Activated CD4-positive, alpha-beta T cell treated with anti-CD3 and anti-CD28 coated beads for 48 hours (primary cell): ENCODE measurements at regions not wholly inside any gene's neighbourhood (a gene's known extent, or its start where the extent isn't known, plus 50 kb on each side); places are given as distances from the start of the nearest gene placed in this dataset.
"Not testable (repeated sequence)": the region's sequence is repeated elsewhere in the genome, so short reads cannot be mapped to it uniquely, and the experiment has no call there.

Experiments used
- DNase-seq: peaks from one replicate; pipeline ENCODE4 v3.0.0-alpha.2; 2020

DNA sequence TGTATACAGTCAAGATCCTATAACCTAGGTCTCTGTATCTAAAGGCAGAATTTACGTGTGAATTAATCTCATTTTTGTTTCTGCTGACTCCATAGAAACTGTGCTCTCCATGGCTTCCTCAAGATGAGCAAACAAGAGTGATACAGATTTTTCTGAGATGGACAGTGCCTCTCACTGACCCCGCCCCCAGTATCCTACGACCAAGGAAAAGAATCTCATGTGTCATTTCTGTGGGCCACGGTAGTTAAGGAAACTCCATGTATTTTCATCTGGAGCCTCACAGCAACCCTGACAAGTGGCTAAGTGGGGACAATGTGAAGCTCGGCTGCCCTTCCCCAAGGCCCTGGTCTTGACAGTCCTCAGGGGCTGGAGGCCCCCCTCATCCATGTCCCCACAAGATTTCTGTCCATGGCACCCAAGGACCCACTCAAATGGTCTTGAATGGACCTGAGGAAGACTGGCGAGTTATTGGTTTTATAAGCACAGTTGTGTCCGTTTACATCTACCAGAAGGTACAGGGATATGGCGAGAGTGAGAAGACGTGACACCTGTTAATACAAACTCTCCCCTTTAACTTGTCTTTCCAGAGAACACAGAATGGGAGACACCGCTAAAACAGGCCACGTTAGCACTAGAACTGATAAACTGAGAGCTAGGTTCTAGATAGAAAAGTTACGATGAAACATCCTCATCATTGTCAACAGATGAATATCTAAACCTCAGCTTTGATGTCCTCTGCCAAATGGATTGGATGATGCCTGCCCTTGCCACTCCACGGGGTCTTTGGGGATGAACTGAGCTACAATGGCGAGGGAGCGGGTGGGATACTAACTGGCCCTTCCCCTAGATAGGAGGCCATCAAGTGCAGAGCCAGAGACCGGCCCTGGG, 108.4 kb upstream of the EGLN3 start:
- no peak for DNase-seq

DNA sequence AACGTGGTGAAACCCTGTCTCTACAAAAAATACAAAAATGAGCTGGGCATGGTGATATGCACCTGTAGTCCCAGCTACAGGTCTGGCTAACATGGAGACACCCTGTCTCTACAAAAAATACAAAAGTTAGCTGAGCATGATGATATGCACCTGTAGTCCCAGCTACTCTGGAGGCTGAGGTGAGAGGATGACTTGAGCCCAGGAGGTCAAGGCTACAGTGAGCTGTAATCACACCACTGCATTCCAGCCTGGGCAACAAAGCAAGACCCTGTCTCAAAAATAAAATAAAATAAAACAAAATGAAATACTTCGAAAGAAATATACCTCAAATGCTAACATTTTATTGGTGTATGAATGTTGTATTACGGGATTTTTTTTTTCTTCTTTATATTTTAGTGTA, 107.6 kb upstream of the EGLN3 start:
- no peak for DNase-seq

DNA sequence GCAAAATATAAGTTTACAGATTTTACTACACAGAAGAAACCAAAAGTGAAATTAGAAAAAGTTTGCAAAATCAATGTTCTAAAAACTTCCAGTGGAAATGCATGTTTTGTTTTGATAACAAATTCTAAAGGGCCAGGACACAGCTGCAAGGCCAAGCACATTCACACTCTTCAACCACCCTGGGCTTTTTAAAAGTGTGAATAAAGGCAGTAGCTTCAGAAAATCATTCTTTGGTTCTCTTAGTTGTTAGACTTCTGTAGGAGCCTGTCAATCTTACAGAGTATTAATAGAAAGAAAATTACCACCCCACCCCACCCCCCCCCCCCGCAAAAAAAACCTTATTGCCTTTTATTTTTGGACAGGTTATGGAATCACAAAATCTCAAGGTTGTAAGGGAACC, 105.2 kb upstream of the EGLN3 start:
- no peak for DNase-seq

DNA sequence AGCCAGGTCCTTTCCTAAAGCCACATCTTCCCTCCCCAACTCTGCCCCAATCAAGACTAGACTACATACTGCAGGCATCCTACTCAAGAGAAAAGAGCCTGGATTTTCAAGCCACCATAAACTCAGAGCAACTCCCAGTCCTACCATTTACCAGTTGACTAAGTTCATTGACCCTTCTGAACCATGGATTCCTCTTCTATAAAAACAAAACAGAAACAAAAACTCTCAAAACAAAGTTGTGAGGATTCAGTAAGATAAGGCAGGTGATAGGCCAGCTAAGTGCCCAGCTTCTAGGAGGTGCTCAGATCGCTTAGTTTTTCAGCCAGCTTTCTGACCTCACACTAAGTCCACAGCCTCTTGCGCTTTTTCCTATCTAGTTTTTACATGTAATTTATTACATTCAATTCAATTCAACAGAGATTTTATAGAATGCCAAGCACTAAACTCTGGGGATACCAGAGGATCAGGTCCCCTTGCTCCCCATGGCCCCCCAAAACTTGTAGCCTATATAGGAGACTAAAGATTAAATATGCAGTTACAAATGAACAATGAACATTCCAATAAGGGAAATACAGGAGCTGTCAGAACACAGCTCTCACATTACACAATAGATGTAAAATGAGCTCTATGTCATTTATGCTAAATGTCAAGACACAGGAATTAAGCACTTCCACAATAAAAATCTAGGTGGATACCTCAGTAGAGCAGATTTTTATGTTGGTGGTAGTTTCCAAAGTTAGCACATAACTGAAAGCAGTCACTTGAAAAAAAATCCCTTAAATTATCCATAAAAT, 104.5 kb upstream of the EGLN3 start:
- DNase-seq, result no peak

DNA sequence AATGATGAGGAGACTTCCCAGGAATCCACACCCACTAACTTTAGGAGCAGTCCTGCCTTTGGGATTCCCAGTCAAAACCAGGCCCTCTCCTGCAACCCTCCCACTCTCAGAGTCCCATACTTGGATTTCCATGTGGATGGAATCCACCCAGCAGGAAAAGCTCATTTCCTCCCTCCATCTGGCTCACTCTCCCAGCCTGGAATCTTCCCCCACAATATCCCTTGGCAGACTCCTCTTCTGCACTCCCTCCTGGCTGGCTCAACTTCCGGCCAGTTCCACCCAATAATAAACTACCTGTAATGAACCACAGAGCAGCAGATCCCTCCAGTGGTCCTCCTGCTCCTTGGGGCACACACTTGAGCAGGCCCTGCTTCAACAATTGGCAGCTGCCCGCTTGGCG, 102.8 kb upstream of the EGLN3 start:
- no peak for DNase-seq

DNA sequence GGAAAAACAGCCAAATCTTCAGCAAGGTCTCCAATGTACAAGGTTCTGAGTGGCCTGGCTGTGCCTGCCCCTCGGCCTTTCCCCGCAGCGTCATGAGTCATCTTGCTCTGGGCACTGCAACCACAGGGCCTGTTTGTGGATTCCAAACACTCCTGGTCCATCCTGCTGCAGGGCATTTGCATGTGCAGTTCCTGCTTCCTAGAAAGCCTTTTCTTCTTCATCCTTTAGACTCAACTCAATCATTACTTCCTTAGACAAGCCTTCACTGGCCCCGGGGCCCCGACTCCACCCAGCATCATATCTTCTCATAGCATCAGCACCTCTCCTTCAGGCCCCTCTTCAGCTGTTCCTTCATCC, 101.8 kb upstream of the EGLN3 start:
- DNase-seq, result no peak

DNA sequence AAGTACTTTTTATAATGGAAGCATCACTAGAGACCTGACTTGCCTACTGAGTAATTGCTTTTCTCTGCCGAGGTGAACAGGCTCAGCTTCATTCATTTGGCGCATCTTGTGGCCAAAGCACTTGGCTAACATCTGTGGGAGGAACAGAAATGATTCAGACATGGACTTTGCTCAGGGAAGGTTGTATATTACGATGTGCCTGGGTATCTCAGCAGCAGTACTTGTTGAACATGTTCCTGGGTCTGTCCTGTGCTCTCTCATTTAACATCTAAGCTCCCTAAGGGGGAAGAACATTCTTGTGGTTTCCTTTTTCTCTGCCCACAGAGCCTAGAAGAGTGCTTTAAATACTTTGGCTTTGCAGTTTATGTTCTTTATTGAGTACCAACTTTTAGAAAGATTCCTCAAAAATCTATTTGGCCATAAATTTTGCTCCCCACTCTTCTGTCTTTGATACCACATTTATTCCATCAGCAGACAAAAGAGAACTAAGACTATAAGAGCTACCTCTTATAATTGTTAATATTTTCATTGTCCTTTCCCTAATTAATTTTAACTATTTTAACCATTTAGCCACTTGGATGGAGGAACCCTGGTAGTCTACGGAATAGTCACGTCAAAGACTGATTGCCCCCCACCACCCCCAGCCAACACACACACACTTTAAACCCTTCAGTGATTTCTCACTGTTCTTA, 101.2 kb upstream of the EGLN3 start:
- no peak for DNase-seq

DNA sequence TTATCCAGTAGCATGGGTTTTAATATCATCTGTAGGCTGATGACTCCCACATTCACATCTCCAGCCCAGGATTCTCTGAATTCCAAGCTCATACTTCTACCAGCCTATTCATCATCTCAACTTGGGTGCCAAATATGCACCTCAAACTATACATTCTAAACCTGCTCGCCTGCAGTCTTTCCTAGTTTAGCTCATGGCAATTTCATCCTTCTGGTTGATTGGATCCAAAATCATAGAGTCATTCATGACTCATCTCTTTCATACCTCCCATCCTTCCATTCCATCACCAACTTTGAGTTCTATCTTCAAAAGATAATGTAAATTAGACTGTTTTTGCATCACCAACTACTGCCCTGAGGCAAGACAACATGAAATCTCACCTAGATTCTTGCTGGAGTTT, 99.7 kb upstream of the EGLN3 start:
- DNase-seq, result no peak

DNA sequence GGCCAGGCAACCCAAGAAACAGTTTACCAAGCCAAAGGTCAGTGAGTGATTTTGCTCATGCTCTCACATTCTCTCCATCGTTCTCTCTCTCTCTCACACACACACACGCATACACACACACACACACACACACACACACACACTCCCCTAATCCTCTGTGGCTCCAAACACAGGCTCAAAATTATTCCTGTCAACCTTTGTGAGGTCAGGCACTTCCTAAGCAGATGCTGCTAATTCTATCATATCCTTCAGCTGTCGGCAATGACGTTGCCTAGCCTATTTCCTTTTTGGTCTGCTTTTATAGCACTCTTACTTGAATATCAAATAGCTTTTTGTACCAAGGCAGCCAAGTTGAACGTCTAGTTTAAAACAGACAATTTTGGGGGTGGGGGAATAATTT, 98.9 kb upstream of the EGLN3 start:
- DNase-seq, result no peak

DNA sequence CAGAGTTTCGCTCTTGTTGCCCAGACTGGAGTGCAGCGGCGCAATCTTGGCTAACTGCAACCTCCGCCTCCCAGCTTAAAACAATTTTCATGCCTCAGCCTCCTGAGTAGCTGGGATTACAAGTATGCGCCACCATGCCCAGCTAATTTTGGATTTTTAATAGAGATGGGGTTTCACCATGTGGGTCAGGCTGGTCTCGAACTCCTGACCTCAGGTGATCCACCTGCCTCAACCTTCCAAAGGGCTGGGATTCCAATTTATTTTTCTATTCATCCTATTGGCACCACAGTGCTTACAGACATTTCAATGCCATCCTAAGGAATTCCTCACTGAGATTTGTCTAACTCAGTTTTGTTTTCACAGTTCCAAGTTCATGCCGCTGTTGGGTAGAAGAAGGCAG, 98.3 kb upstream of the EGLN3 start:
- DNase-seq, result not testable (repeated sequence)

DNA sequence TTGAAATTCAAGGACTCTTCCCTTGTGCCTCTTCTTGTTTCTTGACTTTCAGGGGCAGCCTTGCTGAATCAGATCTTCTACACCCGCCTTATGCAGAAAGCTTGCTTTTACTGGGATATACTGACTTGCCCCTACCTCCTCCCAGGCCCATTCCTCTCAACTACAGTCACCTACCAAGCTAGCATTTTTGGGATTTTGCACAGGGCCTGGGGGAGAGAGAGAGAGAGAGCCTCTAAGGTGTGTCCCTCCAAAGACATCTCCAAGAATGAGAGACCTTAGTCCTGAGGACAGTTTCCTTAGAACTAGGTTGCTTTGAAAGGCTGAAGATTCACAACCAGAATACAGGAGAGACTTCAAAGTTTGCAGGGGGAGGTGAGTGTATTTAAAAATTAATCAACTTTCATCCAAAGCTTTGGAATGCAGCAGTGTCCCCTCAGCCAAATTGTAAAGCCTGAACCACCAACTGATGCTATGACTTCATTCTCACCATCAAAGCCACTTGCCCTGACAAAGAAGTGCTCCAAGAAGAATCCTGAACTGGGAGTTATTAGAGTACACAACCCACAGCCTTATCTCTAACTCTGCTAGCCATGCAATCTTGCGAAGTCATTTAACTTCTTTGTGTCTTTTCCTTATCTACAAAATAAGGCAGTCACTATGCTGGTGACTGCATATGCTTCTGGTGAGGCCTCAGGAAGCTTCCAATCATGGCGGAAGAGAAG, 96.1 kb upstream of the EGLN3 start:
- no peak for DNase-seq

DNA sequence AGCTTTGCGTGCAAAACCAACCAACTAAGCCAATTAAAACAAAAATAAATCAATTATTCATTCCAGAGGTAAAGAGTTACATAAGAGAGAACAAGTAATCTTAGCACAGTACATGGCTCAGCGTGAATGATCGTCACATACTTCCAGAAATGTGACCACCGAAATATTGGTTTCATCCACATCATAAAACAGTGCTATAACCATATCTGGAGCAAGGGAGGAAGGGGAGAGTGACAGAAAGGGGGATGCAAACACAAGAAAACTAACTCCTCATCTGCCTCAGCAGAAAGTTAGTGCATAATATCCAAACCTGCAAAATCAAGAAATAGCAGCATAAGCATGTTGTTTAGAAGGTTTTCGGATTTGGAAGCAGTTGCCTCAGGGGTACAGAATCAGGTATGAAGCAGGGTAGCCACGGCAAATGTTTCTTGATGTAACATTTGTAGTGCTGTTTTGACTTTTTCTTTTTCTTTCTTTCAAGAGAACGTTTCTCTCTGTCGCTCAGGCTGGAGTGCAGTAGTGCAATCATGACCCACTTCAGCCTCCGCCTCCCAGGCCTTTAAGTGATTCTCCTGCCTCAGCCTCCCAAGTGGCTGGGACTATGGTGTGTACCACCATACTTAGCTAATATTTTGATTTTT, 93.9 kb upstream of the EGLN3 start:
- DNase-seq, result no peak

DNA sequence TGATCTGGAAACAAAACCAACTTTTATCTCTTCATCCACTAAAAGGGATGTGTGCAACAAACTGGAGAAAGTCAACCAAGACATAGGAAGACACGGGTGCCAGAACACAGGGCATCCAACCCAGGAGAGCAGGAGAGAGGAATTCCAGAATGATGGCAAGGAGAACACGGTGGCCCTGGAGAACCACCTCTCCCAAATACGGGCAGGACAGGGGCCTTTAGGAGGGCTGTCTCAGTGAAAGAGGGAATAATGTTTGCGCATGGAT, 93.4 kb upstream of the EGLN3 start:
- no peak for DNase-seq

DNA sequence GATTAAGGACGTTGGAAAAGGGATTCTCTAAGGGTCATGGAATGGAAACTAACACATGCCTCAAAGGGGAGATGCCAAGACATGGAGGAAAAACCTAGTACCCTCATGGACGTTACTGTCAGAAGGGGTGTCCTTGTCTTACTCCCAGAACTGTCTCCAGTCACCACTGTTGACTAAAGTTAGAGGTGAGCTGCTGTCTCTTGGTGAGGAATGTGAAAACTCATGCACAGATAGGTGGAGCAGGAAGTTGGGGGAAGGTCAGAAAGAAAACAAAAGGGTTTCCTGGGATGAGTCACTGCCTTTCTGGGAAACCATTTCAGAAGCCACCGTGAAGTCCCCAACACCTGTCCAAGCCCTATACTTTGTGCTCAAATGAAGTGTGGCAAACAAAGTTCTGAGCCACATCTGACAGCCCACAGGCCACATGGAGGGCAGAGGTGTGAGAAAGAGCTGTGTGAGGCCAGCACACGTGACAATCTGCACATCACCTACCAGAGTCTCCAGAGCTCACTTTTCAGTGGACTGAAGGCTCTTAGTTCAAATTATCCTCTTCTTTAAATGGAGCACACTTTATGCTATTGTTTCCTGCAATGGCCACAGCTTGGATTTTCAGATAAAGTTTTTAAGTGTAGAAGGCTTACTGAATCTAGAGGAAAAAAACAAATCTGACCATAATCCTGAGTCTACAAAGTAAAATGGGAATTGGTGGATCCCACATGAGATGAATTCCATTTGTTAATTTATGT, 92.9 kb upstream of the EGLN3 start:
- peak; percentile 78 for DNase-seq

DNA sequence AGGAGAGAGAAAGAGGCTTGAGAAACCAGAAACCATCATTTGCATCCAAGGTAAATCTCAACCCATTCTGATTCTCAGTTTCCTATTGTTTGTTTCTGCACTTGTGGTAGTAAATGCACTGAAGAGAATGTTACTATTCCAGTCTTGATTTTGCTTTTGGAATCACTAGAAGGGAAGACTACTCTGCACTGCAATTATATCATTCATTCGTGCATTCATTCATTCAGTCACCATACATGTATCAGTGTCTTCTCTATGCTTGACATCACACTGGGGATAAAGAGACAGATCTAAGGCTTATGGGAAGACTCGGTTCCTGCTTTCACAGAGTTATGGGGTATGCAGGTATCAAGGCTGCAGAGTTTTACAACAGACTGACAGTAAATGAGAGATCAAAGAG, 90.3 kb upstream of the EGLN3 start:
- DNase-seq, result no peak

DNA sequence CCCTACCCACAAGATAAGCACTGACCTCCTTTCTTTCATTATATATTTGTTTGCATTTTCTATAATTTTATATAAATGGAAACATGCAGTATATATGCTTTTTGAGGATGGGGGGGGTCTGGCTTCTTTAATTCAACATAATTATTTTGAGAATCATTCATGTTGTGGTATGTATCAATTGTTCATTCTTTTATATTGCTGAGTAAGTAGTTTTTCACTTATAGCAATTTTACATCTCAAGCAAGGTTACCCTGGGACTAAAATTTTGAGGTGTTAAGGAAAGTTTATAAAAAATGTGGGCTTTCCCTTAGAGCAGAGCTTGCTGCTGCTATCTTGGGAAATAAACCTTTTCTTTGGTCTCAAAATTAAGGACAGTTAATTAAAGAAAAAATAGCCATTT, 89.9 kb upstream of the EGLN3 start:
- no peak for DNase-seq

DNA sequence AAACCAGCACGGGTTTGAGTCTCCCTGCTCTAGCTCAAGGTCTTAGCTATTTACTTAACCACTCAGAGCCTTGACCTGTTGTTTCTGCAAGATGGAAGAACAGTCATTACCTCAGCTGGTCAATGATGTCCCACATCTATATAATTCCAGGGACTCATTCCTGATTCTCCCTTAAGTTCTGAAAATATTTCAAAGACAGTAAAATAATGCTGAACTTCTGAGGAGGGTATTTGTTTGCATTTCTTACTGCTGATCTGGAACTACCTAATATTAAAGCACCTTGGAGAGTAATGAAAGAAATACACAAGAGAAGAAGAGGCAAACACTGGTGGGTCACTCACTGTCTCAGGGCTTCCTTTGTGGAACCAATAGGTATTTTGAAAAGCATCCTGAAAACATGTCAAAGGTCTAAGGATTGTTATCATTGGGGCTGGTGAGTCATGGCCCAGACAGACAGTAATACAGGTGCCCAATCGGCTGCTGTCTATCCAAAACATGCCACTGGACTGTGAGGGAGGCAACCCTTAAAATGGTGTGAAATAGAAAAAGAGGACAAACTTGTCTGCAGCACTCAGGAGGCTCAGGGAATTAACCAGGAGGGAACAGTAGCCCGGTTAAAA, 88.7 kb upstream of the EGLN3 start:
- DNase-seq, result no peak

DNA sequence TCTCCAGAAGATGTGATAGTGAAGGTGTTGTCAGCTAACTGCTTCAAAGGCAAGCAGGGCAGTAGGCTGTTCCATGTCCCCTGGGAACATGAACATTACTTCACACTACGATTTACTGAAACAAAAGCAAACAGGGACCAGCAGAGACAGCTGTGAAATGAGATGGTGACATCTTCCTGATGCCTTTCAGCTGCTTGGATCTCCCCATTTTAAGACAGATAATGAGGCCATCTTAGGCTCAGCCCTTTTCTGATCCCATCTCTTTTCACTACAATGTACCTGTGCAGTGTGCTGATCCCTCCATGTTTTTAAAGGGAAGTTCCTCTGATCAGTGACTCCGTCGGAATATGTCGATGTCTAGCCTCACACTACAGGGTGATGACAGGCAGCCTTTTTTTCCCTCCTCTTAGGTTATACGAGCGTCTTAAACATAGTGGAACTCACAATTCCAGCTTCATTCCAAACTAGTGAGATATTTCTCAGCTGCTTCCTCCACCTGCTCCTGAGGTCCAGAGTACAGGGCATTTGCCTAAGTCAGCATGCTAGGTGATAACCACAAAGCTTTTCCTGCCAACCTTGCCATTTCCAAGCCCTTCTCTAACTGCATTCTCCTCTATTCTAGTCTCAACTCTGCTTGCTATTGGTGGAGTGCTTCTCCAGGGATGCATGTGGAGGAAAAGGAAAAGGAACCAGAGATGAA, 87.6 kb upstream of the EGLN3 start:
- no peak for DNase-seq

DNA sequence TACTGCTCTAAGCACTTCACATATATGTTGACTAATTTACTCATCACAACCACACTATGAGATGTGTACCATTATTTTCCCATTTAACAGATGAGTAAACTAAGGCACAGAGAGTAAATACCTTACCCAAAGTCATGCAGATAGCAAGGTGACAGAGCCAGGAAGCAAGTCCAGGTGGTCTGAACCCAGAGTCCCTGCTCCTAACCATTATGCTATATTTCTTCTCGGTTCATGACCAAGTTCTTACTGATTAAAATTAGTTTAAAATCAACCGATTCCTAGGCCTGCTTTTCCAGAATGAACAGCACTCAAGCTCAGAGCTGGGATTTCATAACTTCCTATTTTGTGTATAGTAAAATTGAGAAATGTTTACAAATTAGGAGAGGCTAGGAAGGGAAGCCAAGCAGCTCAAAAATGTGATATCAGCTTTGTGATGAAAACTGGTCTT, 85.5 kb upstream of the EGLN3 start:
- no peak for DNase-seq

DNA sequence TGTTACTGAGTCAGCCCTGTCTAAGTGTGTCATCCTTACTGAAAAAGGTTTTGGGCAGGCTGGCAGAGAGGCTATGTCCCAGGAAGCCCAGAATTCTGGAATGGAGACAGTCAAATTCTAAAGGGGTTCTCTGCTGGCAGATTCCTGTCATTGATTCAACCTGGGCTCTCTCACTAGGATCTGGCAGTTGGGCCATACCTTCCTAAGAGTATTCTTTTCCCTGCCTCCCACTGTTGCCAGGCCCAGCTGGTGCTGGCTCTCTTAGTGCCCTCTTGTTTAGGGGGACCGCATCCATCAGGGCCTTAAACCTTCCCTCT, 85.0 kb upstream of the EGLN3 start:
- no peak for DNase-seq
